ENCODE measurements at regions not wholly inside any gene's neighbourhood (a gene's known extent, or its start where the extent isn't known, plus 50 kb on each side); places are given as distances from the start of the nearest gene placed in this dataset.

GRCh38 chr2:15765686-15766302 is 174.1 kb downstream of the DDX1 start:
- TF ChIP-seq POLR2AphosphoS5 (IDR thresholded peaks at IDR 0.05) (no peak), POLR2A (IDR thresholded peaks at IDR 0.05) (no peak), CTCF (IDR thresholded peaks at IDR 0.05) (no peak), EP300 (IDR thresholded peaks at IDR 0.05; ENCODE audit: low read depth) (no peak)
- H3K27me3 ChIP-seq, result no peaks in the 10 kb centered on the region
- H3K4me1 ChIP-seq, result no peaks in the 10 kb centered on the region
- 40 to 88% methylated on average over 1 to 13 of the region's 13 CpGs for WGBS, 2 donors (ENCODE audit: low coverage in 1 of 2)
- H3K9me3 ChIP-seq, result no peaks in the 10 kb centered on the region
- no peak for DNase-seq
- H3K4me3 ChIP-seq, result no peak overlapping the region
- intact Hi-C loops (cut with DNase I; ENCODE audit: low total_unique reads), result no loop called here
- no peak overlapping the region for H3K27ac ChIP-seq
- H3K36me3 ChIP-seq, result no peaks in the 10 kb centered on the region
- in situ Hi-C loops (cut with MboI; ENCODE audit: low pct_ligation_motif_present in 1 of 4, low pct_unique_long_range_greater_than_20kb in 1 of 4, low sequenced_read_pairs in 3 of 4), result no loop called here

GRCh38 chr2:15766303-15766861 is 174.0 kb upstream of the MYCN start:
- Histone ChIP-seq H3K9me3 (no peaks in the 10 kb centered on the region), H3K4me1 (no peaks in the 10 kb centered on the region), H3K4me3 (no peak overlapping the region), H3K36me3 (no peaks in the 10 kb centered on the region), H3K27ac (no peak overlapping the region), H3K27me3 (no peaks in the 10 kb centered on the region)
- WGBS, 2 donors (ENCODE audit: low coverage in 1 of 2), result 80 to 82% methylated on average over 3 to 9 of the region's 9 CpGs
- intact Hi-C loops (cut with DNase I; ENCODE audit: low total_unique reads), result no loop called here
- DNase-seq, result no peak
- in situ Hi-C loops (cut with MboI; ENCODE audit: low pct_ligation_motif_present in 1 of 4, low pct_unique_long_range_greater_than_20kb in 1 of 4, low sequenced_read_pairs in 3 of 4), result no loop called here
- no peak for TF ChIP-seq CTCF (IDR thresholded peaks at IDR 0.05)
- TF ChIP-seq POLR2A (IDR thresholded peaks at IDR 0.05), result no peak
- no peak for TF ChIP-seq POLR2AphosphoS5 (IDR thresholded peaks at IDR 0.05)
- no peak for TF ChIP-seq EP300 (IDR thresholded peaks at IDR 0.05; ENCODE audit: low read depth)

GRCh38 chr2:15766911-15767597 is 173.3 kb upstream of the MYCN start:
- H3K27ac ChIP-seq, result no peak overlapping the region
- intact Hi-C loops (cut with DNase I; ENCODE audit: low total_unique reads) (no loop called here), in situ Hi-C loops (cut with MboI; ENCODE audit: low pct_ligation_motif_present in 1 of 4, low pct_unique_long_range_greater_than_20kb in 1 of 4, low sequenced_read_pairs in 3 of 4) (no loop called here)
- no peaks in the 10 kb centered on the region for H3K9me3 ChIP-seq
- H3K27me3 ChIP-seq, result no peaks in the 10 kb centered on the region
- WGBS, 2 donors (ENCODE audit: low coverage in 1 of 2), result 85% methylated on average over 3 to 17 of the region's 17 CpGs
- H3K4me1 ChIP-seq, result no peaks in the 10 kb centered on the region
- H3K4me3 ChIP-seq, result no peak overlapping the region
- H3K36me3 ChIP-seq, result no peaks in the 10 kb centered on the region
- TF ChIP-seq CTCF (IDR thresholded peaks at IDR 0.05), result no peak
- no peak for TF ChIP-seq EP300 (IDR thresholded peaks at IDR 0.05; ENCODE audit: low read depth)
- no peak for TF ChIP-seq POLR2A (IDR thresholded peaks at IDR 0.05)
- no peak for TF ChIP-seq POLR2AphosphoS5 (IDR thresholded peaks at IDR 0.05)
- DNase-seq, result no peak

- in situ Hi-C loops (cut with MboI; ENCODE audit: low pct_ligation_motif_present in 1 of 4, low pct_unique_long_range_greater_than_20kb in 1 of 4, low sequenced_read_pairs in 3 of 4) (no loop called here), intact Hi-C loops (cut with DNase I; ENCODE audit: low total_unique reads) (no loop called here)
- no peak overlapping the region for H3K4me3 ChIP-seq
- DNase-seq, result no peak
- H3K27me3 ChIP-seq, result no peaks in the 10 kb centered on the region
- no peaks in the 10 kb centered on the region for H3K4me1 ChIP-seq
- no peaks in the 10 kb centered on the region for H3K9me3 ChIP-seq
- TF ChIP-seq CTCF (IDR thresholded peaks at IDR 0.05) (no peak), EP300 (IDR thresholded peaks at IDR 0.05; ENCODE audit: low read depth) (no peak), POLR2AphosphoS5 (IDR thresholded peaks at IDR 0.05) (no peak), POLR2A (IDR thresholded peaks at IDR 0.05) (no peak)
- H3K27ac ChIP-seq, result no peak overlapping the region
- no peaks in the 10 kb centered on the region for H3K36me3 ChIP-seq
- WGBS, 2 donors (ENCODE audit: low coverage in 1 of 2), result 87% methylated on average over 5 of the region's 5 CpGs; no CpG with 5 or more reads in 1 of the 2 donors
Measured at GRCh38 chr2:15767679-15768078, 172.7 kb upstream of the MYCN start.

Measured in transverse colon (tissue), 4 donors.